K562 (cell line): ENCODE measurements at regions not wholly inside any gene's neighbourhood (a gene's known extent, or its start where the extent isn't known, plus 50 kb on each side); places are given as distances from the start of the nearest gene placed in this dataset.

Experiments used
- ATAC-seq: fragments of 200-7000 bp; cut with Tn5 transposase; 3 replicates; pipeline ENCODE4 v1.9.1; 2020; ENCODE audit warnings: moderate library complexity
- BruUV-seq: library from RNA; stranded (reverse); fragments of 400-500 nt; replicated peaks from 2 replicates; lab custom pipeline; 2021; lab: Mats Ljungman, UMichigan
- CTCF ChIA-PET: fragments of 300-600 bp; formaldehyde crosslinking; extraction: SDS; loops from one replicate; lab custom pipeline; 2021; ENCODE audit warnings: low intra/inter-chr PET ratio; lab: Yijun Ruan, JAX
- POLR2A ChIA-PET: fragments of 300-600, 350-650 bp; sonication (Branson Sonifier 250); formaldehyde crosslinking; extraction: SDS; loops from one replicate; lab custom pipeline; 2021; ENCODE audit warnings: antibody characterized with exemption, inconsistent platforms; lab: Yijun Ruan, JAX
- DNase-seq, 4 experiments: peaks; one replicate each; pipeline versions ENCODE4 v3.0.0 to v3.0.0-alpha.2; 2011 to 2018; ENCODE audit warnings: low spot score in 3 of 4, mixed read lengths in 3 of 4; ENCODE audit errors: extremely low read depth in 1 of 4
- FAIRE-seq: peaks from 2 replicates; lab custom pipeline; 2011; peaks lifted over from hg19 to GRCh38; lab: Jason Lieb, UNC
- H2AFZ ChIP-seq: 2 replicates; pipeline ENCODE4 v1.6.0; 2011; ENCODE audit warnings: low read depth, low read length, control low read depth, inconsistent platforms
- H3K27ac ChIP-seq: fragments of 200-600 bp; 3 replicates; pipeline ENCODE4 v1.8.0; 2011; ENCODE audit warnings: low read depth, mild to moderate bottlenecking, control low read depth, inconsistent platforms, low read length, moderate library complexity, mixed read lengths; ENCODE audit errors: extremely low read depth
- H3K27me3 ChIP-seq, 2 experiments: fragments of 300-600 bp in 1 of 2; 2 replicates in 1 of 2; 3 replicates in 1 of 2; pipeline versions ENCODE4 v1.6.0 to v1.8.0; 2011; ENCODE audit warnings: inconsistent platforms in 2 of 2, low read length in 2 of 2, mild to moderate bottlenecking in 1 of 2, mixed read lengths in 1 of 2, moderate library complexity in 1 of 2; ENCODE audit not compliant: control insufficient read depth in 2 of 2, insufficient read depth in 2 of 2
- H3K36me3 ChIP-seq: fragments of 300-600 bp; 3 replicates; pipeline ENCODE4 v1.8.0; 2011; ENCODE audit warnings: mild to moderate bottlenecking, low read length, inconsistent platforms; ENCODE audit not compliant: control insufficient read depth, insufficient read depth
- H3K4me1 ChIP-seq, 2 experiments: fragments of 200-600 bp in 1 of 2; replicated peaks in 1 of 2; 2 replicates in 1 of 2; 3 replicates in 1 of 2; pipeline versions ENCODE4 v1.5.1 to v1.8.0; 2011; ENCODE audit warnings: inconsistent platforms in 2 of 2, low read length in 2 of 2, mild to moderate bottlenecking in 1 of 2, mixed read lengths in 1 of 2, moderate library complexity in 1 of 2; ENCODE audit not compliant: control insufficient read depth in 2 of 2, insufficient read depth in 2 of 2
- H3K4me2 ChIP-seq: 2 replicates; pipeline ENCODE4 v1.6.1; 2011; ENCODE audit warnings: low read length, control low read depth, inconsistent platforms, mixed read lengths; ENCODE audit not compliant: insufficient read depth
- H3K4me3 ChIP-seq: fragments of 200-600 bp; sonication (generic), shearing (Covaris generic); 2 replicates; pipeline ENCODE4 v1.5.1; 2016; ENCODE audit warnings: control low read depth, inconsistent platforms
- H3K79me2 ChIP-seq: fragments of 200-600 bp; 3 replicates; pipeline ENCODE4 v1.8.0; 2011; ENCODE audit warnings: low read length, inconsistent platforms; ENCODE audit not compliant: control insufficient read depth, insufficient read depth
- H3K9ac ChIP-seq, 2 experiments: 2 replicates each; pipeline versions ENCODE4 v1.6.0 to v1.6.1; 2011; ENCODE audit warnings: low read depth in 2 of 2, low read length in 2 of 2, control low read depth in 1 of 2, inconsistent platforms in 1 of 2, mild to moderate bottlenecking in 1 of 2, mixed read lengths in 1 of 2; ENCODE audit not compliant: insufficient read depth in 1 of 2
- H3K9me1 ChIP-seq: one replicate; pipeline ENCODE4 v1.6.0; 2011; ENCODE audit warnings: inconsistent platforms, mild to moderate bottlenecking, low read length, moderate library complexity; ENCODE audit not compliant: control insufficient read depth, insufficient read depth
- H3K9me3 ChIP-seq: replicated peaks from 2 replicates; pipeline ENCODE4 v1.5.1; 2011; ENCODE audit warnings: low read depth, low read length, inconsistent platforms; ENCODE audit not compliant: control insufficient read depth, insufficient read depth
- H4K20me1 ChIP-seq: replicated peaks from 2 replicates; pipeline ENCODE4 v1.6.1; 2011; ENCODE audit warnings: low read length, inconsistent platforms, mixed read lengths; ENCODE audit not compliant: control insufficient read depth, insufficient read depth
- ATF2 ChIP-seq: sonication (generic); formaldehyde crosslinking; IDR thresholded peaks from 2 replicates; pipeline ENCODE4 v1.8.1; 2022; ENCODE audit warnings: missing genetic modification reagents
- ATF3 ChIP-seq, 2 experiments: fragments of 450-650 bp in 1 of 2; sonication (generic) in 1 of 2; formaldehyde crosslinking in 1 of 2; IDR thresholded peaks in 1 of 2; conservative IDR thresholded peaks in 1 of 2; 2 replicates each; pipeline versions ENCODE4 v1.6.1 to v1.8.1; 2016 to 2023; ENCODE audit warnings: mild to moderate bottlenecking in 2 of 2, moderate library complexity in 2 of 2, inconsistent platforms in 1 of 2, missing genetic modification reagents in 1 of 2
- ELF1 ChIP-seq: fragments of 200-800 bp; sonication (Bioruptor generic); IDR thresholded peaks from 2 replicates; pipeline ENCODE4 v1.6.1; 2016; ENCODE audit warnings: missing genetic modification characterization, missing compliant biosample characterization
- FOXK2 ChIP-seq, 2 experiments: fragments of 450-650 bp; IDR thresholded peaks in 1 of 2; conservative IDR thresholded peaks in 1 of 2; 2 replicates each; pipeline ENCODE4 v1.6.1; 2016; ENCODE audit warnings: low read depth in 2 of 2, mild to moderate bottlenecking in 1 of 2
- HNRNPL ChIP-seq: fragments of 200-400 bp; formaldehyde crosslinking; IDR thresholded peaks from 2 replicates; pipeline ENCODE4 v1.6.1; 2017; ENCODE audit warnings: low read depth, mild to moderate bottlenecking, low read length
- LCOR ChIP-seq: sonication (generic); formaldehyde crosslinking; IDR thresholded peaks from 2 replicates; pipeline ENCODE4 v1.8.0; 2022; ENCODE audit warnings: mild to moderate bottlenecking, missing genetic modification reagents
- RHOXF2B ChIP-seq: fragments of 250-450 bp; sonication (Bioruptor Pico); conservative IDR thresholded peaks from 2 replicates; pipeline ENCODE4 v1.5.1; 2021
- SNIP1 ChIP-seq: fragments of 450-650 bp; IDR thresholded peaks from 2 replicates; pipeline ENCODE4 v1.7.1; 2017; ENCODE audit warnings: low read depth, mild to moderate bottlenecking
- THAP7 ChIP-seq: fragments of 250-450 bp; sonication (Bioruptor Pico); IDR thresholded peaks from 2 replicates; pipeline ENCODE4 v1.5.0; 2021
- ZC3H8 ChIP-seq: fragments of 450-650 bp; IDR thresholded peaks from 2 replicates; pipeline ENCODE4 v1.6.1; 2017
- ZSCAN29 ChIP-seq: fragments of 450-650 bp; IDR thresholded peaks from 2 replicates; pipeline ENCODE4 v1.6.1; 2017
- WGBS: fragments of 100-300 bp; shearing (Covaris generic); methylation state at CpG from one replicate; pipeline ENCODE4 v1.1.6; 2016; ENCODE audit warnings: low coverage, mixed read lengths; ENCODE audit not compliant: insufficient coverage; ENCODE audit errors: missing lambda C conversion rate; 5-methylcytosine and 5-hydroxymethylcytosine counted together
- in situ Hi-C: fragments of 300-500 bp; cut with MboI; formaldehyde crosslinking; loops from 4 replicates; pipeline ENCODE4 v1.15.0; 2018; ENCODE audit warnings: inconsistent platforms, mixed read lengths
- intact Hi-C: fragments of 100-400 bp; cut with micrococcal nuclease; formaldehyde crosslinking; loops from 2 replicates; pipeline ENCODE4 v1.14.2; 2022

- TF ChIP-seq RHOXF2B (CRISPR knock-in tag) (no peak), THAP7 (no peak)
Measured at GRCh38 chr4:44545781-44546180, 97.2 kb upstream of the KCTD8 start (continued).

GRCh38 chr4:44544158-44544557, 95.5 kb upstream of the KCTD8 start:
- TF ChIP-seq FOXK2 (conservative IDR thresholded peaks at IDR 0.05 in 1 of 2, IDR thresholded peaks at IDR 0.05 in 1 of 2; ENCODE audit: low read depth in 2 of 2) = no peak
- TF ChIP-seq ZC3H8 = no peak
- FAIRE-seq = no peak

GRCh38 chr4:44538534-44538933, 89.9 kb upstream of the KCTD8 start:
- FAIRE-seq (no peak), DNase-seq (no peak), ATAC-seq (no peak)
- Histone ChIP-seq H3K27me3 (no peaks in the 10 kb centered on the region), H4K20me1 (no peaks in the 10 kb centered on the region), H3K4me2 (no peak overlapping the region), H3K4me3 (no peak overlapping the region), H3K4me1 (no peaks in the 10 kb centered on the region), H3K9ac (no peak overlapping the region), H2AFZ (no peak overlapping the region), H3K79me2 (no peaks in the 10 kb centered on the region), H3K27ac (no peak overlapping the region), H3K9me3 (no peaks in the 10 kb centered on the region), H3K36me3 (no peaks in the 10 kb centered on the region), H3K9me1 (no peaks in the 10 kb centered on the region)
- in situ Hi-C loops = no loop called here
- no TSS peak for BruUV-seq
- intact Hi-C loops = no loop called here
- 0% methylated on average over 2 of the region's 2 CpGs for WGBS
- CTCF ChIA-PET = no interaction called here
- TF ChIP-seq ELF1 (tag) = no peak
- TF ChIP-seq ATF3 (IDR thresholded peaks at IDR 0.05) = no peak
- TF ChIP-seq ATF3 (CRISPR knock-in tag; conservative IDR thresholded peaks at IDR 0.05) = no peak
- no peak for TF ChIP-seq ATF2 (CRISPR knock-in tag)
- no peak for TF ChIP-seq SNIP1
- no peak for TF ChIP-seq HNRNPL
- TF ChIP-seq RHOXF2B (CRISPR knock-in tag) = no peak
- TF ChIP-seq LCOR (CRISPR knock-in tag) = no peak
- TF ChIP-seq ZSCAN29 = no peak
- POLR2A ChIA-PET = no interaction called here

More at GRCh38 chr4:44544158-44544557, 95.5 kb upstream of the KCTD8 start:
- Histone ChIP-seq H3K4me1 (no peaks in the 10 kb centered on the region), H3K27ac (no peak overlapping the region), H3K9me3 (no peaks in the 10 kb centered on the region), H3K9me1 (no peaks in the 10 kb centered on the region), H3K4me2 (no peak overlapping the region), H4K20me1 (no peaks in the 10 kb centered on the region), H3K27me3 (no peaks in the 10 kb centered on the region), H3K4me3 (no peak overlapping the region), H3K36me3 (no peaks in the 10 kb centered on the region), H2AFZ (no peak overlapping the region), H3K9ac (no peak overlapping the region), H3K79me2 (no peaks in the 10 kb centered on the region)
- in situ Hi-C loops (no loop called here), intact Hi-C loops (no loop called here)
- POLR2A ChIA-PET = interaction anchor here (0.6 kb wide), 1 partner anchor 1734 kb away, joined by 4 read pairs; no protein-coding TSS in a partner anchor
- CTCF ChIA-PET = no interaction called here
- WGBS = 0% methylated on average over 2 of the region's 2 CpGs
- no peak for DNase-seq
- no TSS peak for BruUV-seq
- ATAC-seq = no peak
